C4-2B (cell line): ENCODE measurements at regions not wholly inside any gene's neighbourhood (a gene's known extent, or its start where the extent isn't known, plus 50 kb on each side); places are given as distances from the start of the nearest gene placed in this dataset.
"Not testable (repeated sequence)": the region's sequence is repeated elsewhere in the genome, so short reads cannot be mapped to it uniquely, and the experiment has no call there.

ENCODE experiments used
- H3K27ac ChIP-seq: fragments of 450-650 bp; 2 replicates; pipeline ENCODE4 v1.5.1; 2017
- ZFX ChIP-seq: fragments of 450-650 bp; IDR thresholded peaks from 2 replicates; pipeline ENCODE4 v1.6.1; 2017
- TF ChIP-seq, protein P1 (sequence below): fragments of 450-650 bp; conservative IDR thresholded peaks from 2 replicates; pipeline ENCODE4 v1.5.1; 2017; ENCODE audit warnings: mild to moderate bottlenecking

DNA sequence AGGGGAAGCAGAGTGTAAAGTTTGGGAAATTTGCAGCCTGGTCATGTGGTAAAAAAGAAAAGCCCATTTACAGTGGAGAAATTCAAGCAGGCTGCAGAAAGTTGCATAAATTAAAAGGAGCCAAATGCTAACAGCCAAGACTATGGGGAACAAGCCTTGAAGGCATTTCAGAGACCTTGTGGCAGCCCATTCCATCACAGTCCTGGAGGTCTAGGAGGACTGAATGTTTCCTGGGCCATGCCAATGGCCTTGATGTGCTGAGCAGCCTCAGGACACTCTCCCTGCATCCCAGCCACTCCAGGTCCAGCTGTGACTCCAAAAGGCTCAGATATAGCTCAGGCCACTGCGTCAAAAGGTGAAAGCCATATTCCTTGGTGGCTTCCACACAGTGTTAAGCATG lies 1202.4 kb upstream of the ATXN8OS start:
- H3K27ac ChIP-seq = no peak overlapping the region
- no peak for TF ChIP-seq ZFX
- TF ChIP-seq, protein P1, sequence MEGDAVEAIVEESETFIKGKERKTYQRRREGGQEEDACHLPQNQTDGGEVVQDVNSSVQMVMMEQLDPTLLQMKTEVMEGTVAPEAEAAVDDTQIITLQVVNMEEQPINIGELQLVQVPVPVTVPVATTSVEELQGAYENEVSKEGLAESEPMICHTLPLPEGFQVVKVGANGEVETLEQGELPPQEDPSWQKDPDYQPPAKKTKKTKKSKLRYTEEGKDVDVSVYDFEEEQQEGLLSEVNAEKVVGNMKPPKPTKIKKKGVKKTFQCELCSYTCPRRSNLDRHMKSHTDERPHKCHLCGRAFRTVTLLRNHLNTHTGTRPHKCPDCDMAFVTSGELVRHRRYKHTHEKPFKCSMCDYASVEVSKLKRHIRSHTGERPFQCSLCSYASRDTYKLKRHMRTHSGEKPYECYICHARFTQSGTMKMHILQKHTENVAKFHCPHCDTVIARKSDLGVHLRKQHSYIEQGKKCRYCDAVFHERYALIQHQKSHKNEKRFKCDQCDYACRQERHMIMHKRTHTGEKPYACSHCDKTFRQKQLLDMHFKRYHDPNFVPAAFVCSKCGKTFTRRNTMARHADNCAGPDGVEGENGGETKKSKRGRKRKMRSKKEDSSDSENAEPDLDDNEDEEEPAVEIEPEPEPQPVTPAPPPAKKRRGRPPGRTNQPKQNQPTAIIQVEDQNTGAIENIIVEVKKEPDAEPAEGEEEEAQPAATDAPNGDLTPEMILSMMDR = no peak

DNA sequence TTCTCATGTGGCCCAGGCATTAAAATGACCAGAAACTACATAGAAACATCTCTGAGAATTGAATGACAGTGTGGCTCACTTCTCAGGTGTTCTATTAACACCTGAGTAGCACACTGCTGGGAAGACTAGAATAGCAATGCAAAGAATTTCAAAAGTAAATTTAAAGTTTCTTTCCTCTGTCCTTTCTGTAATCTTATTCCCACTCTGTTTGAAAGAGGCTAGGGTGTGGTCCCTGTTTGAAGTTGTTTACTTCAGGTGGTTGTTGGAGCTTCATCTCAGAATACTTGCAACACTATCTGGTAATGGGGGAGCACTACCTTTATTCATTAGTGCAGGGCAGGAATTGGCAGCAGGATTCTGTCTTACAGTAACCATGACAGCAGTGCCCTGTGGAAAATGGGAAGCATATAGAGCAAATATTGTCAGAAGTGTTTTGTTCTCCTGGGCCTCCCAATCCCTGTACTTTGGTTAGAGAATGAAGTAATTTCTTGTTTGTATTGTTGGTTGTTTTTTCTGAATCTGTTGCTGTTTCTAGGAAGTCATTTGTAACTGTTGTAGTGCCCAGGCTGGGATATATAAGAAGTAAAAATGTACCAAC lies 1210.2 kb upstream of the ATXN8OS start:
- H3K27ac ChIP-seq = no peak overlapping the region
- TF ChIP-seq, protein P1 = no peak
- TF ChIP-seq ZFX = no peak

GRCh38 chr13:68895696-68896095 lies 1211.9 kb upstream of the ATXN8OS start:
- no peak for TF ChIP-seq ZFX
- TF ChIP-seq, protein P1 = no peak
- H3K27ac ChIP-seq = no peak overlapping the region

- not testable (repeated sequence) for H3K27ac ChIP-seq
Observed at GRCh38 chr13:68893721-68894120, 1213.9 kb upstream of the ATXN8OS start.

GRCh38 chr13:68892596-68892995 lies 1215.0 kb upstream of the ATXN8OS start:
- H3K27ac ChIP-seq = not testable (repeated sequence)

DNA sequence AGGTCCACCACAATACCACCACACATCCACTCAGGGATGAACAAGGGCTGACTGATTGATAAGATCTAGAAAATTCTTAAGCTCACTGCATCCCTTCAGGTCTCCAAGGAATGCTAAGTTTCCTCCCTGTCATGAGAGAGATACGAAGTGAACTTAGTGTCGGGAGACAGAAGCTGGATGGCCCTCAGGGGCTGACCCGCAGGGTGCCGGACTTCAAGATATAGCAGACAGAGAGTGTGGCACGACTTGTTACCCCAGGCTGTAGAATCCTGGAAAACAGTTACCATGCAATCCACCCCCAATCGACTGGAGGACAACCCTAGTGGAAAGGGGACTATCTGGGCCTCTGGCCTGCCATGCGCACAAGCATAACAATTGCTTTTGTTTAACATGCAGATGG lies 1217.5 kb upstream of the ATXN8OS start:
- not testable (repeated sequence) for H3K27ac ChIP-seq

DNA sequence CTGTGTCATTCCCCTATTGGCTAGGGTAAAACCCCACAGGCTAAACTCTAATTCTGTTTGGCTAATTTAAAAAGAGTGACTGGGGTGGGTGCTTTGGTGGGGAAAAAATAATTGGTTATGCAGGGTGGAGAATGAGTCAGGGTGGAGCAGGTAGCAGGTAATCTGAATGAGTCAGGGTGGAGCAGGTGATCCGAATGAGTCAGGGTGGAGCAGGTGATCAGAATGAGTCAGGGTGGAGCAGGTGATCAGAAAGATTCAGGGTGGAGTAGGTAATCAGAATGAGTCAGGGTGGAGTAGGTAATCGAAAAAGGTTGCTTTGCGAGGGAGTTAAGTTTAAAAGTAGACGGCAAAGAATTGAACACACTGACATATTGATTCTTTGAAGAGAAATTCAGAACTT lies 1218.8 kb upstream of the ATXN8OS start:
- H3K27ac ChIP-seq = no peak overlapping the region
- TF ChIP-seq, protein P1 = no peak
- TF ChIP-seq ZFX = no peak

DNA sequence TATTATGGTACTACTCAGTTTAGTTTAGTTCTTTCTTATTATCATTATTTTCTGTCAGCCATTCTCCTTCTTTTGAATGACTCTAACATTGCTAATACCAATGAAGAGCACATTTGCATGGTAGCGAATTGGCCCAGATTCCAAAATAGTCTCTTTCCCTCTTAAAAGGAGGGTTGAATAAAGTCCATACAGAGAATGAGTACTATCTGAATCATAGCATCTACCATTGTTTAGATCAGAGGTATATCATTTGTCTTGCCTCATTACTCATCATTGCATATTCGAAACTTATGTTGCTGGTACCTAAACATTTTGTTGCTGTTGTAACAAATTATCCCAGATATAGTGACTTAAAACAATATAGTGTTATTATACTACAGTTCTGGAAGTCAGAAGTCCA lies 1235.3 kb upstream of the ATXN8OS start:
- TF ChIP-seq, protein P1 = no peak
- no peak for TF ChIP-seq ZFX

DNA sequence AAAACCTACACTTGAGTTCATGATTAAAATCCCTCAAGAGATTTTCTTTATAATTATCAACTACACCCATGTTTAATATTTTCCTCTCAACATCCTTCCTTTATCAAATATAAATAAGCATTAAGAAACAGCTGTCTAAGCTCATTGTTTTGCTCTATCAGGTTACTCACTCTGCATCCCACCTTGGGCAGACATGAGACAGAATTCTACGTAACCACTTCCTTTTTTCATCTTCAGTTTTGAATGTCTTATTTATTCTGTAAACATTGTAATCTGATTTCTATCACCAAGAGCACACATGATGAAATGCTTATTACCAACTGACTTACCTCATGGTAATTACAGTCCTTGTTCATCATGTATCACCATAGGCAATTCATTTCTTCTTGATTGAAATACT lies 1256.6 kb upstream of the ATXN8OS start:
- no peak for TF ChIP-seq ZFX
- TF ChIP-seq, protein P1 = no peak
- H3K27ac ChIP-seq = no peak overlapping the region

More for the DNA sequence above, 1235.3 kb upstream of the ATXN8OS start:
- no peak overlapping the region for H3K27ac ChIP-seq
